BE2C (cell line): ENCODE measurements at regions not wholly inside any gene's neighbourhood (a gene's known extent, or its start where the extent isn't known, plus 50 kb on each side); places are given as distances from the start of the nearest gene placed in this dataset.

Experiments
- DNase-seq: peaks from one replicate; pipeline ENCODE4 v3.0.0-alpha.2; 2020
- H3K27me3 ChIP-seq: fragments of 250-450 bp; sonication (Bioruptor Pico); 2 replicates; pipeline ENCODE4 v1.5.1; 2020; ENCODE audit warnings: mild to moderate bottlenecking
- H3K36me3 ChIP-seq: fragments of 250-450 bp; sonication (Bioruptor Pico); 2 replicates; pipeline ENCODE4 v1.5.1; 2020; ENCODE audit warnings: mild to moderate bottlenecking
- H3K4me1 ChIP-seq: fragments of 250-450 bp; sonication (Bioruptor Pico); 2 replicates; pipeline ENCODE4 v1.5.1; 2020
- H3K4me3 ChIP-seq: 2 replicates; pipeline ENCODE4 v1.5.1; 2011; ENCODE audit warnings: low read depth, low read length
- H3K9me3 ChIP-seq: fragments of 250-450 bp; sonication (Bioruptor Pico); 2 replicates; pipeline ENCODE4 v1.5.1; 2020
- TF ChIP-seq, protein P1 (sequence below): IDR thresholded peaks from 2 replicates; pipeline ENCODE4 v1.5.1; 2012; ENCODE audit warnings: mild to moderate bottlenecking, low read depth, low read length

DNA sequence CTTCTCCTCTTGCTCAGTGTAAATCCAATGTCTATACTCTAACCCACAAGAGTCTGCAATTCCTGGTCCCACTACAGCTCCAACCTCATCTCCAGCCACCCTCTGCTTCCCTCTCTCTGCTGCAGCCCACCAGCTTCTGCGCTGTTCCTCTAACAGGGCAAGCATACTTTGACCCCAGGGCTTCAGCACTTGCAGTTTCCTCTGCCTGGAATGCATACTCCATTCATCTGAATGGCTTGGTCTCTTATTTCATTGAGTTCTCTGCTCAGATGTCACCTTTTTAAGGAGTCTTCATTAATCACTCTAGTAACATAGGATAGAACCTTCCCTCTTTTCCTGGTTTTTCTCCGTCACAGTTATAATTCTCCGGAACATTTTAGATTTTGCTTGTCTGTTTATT, 141.6 kb downstream of the BUD13 start:
- no peak overlapping the region for H3K4me3 ChIP-seq
- DNase-seq = no peak
- H3K36me3 ChIP-seq = no peaks in the 10 kb centered on the region
- H3K4me1 ChIP-seq = no peaks in the 10 kb centered on the region
- TF ChIP-seq, protein P1, sequence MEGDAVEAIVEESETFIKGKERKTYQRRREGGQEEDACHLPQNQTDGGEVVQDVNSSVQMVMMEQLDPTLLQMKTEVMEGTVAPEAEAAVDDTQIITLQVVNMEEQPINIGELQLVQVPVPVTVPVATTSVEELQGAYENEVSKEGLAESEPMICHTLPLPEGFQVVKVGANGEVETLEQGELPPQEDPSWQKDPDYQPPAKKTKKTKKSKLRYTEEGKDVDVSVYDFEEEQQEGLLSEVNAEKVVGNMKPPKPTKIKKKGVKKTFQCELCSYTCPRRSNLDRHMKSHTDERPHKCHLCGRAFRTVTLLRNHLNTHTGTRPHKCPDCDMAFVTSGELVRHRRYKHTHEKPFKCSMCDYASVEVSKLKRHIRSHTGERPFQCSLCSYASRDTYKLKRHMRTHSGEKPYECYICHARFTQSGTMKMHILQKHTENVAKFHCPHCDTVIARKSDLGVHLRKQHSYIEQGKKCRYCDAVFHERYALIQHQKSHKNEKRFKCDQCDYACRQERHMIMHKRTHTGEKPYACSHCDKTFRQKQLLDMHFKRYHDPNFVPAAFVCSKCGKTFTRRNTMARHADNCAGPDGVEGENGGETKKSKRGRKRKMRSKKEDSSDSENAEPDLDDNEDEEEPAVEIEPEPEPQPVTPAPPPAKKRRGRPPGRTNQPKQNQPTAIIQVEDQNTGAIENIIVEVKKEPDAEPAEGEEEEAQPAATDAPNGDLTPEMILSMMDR = no peak
- no peaks in the 10 kb centered on the region for H3K9me3 ChIP-seq
- H3K27me3 ChIP-seq = no peaks in the 10 kb centered on the region

DNA sequence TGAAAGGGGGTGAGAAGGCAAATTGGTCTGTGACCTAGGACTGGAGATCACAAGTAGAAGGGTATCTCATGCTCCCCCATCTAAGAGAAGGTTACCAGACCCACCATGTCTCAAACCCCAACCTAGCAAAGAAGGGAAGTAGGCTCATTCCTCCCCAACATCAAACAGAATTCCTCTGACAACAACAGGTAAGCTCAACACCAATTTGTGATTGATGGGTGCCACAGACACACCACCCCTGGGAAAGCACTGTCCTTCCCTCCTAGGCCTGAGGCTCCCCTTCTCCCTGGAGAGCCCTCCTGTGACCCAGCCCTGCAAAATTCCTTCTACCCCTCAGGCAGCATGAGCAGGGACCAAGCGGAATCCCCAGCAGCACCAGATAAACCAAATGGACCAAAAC, 154.3 kb downstream of the BUD13 start:
- H3K36me3 ChIP-seq = no peaks in the 10 kb centered on the region
- no peak overlapping the region for H3K4me3 ChIP-seq
- no peaks in the 10 kb centered on the region for H3K4me1 ChIP-seq
- TF ChIP-seq, protein P1 = no peak
- no peaks in the 10 kb centered on the region for H3K9me3 ChIP-seq
- DNase-seq = no peak
- H3K27me3 ChIP-seq = no peaks in the 10 kb centered on the region

DNA sequence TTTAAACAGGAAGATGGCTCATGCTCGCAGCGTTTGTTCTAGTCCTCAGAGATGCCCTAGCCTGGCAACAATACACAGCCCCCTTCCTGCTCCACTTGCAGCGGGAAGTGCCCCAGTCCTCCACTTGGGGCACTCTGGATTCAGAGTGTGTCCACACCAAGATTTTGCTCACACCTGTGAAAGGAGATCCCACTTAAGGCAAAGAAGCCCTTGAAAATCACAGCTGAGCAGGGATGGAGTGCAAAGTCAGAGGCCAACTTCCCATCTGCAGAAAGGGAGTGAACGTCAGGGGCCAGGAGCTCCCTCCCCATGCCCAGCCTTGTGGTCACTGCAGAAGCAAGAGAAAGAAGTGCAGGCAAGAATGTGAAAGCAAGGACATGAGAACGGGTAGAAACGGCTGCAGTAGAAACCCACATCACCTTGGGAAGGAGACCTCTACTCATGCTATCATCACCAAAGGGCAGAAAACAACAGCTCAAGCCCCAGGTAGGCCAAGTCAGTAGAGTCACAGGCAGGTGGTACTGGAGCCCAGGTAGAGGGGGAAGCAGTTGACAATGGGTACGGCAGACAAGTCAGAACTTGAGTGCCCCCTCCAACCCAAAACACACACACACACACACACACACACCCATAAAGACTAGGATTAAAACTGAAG, 157.4 kb downstream of the BUD13 start:
- TF ChIP-seq, protein P1 = no peak
- DNase-seq = no peak
- no peaks in the 10 kb centered on the region for H3K4me1 ChIP-seq
- H3K36me3 ChIP-seq = no peaks in the 10 kb centered on the region
- H3K9me3 ChIP-seq = no peaks in the 10 kb centered on the region
- no peaks in the 10 kb centered on the region for H3K27me3 ChIP-seq
- H3K4me3 ChIP-seq = no peak overlapping the region

DNA sequence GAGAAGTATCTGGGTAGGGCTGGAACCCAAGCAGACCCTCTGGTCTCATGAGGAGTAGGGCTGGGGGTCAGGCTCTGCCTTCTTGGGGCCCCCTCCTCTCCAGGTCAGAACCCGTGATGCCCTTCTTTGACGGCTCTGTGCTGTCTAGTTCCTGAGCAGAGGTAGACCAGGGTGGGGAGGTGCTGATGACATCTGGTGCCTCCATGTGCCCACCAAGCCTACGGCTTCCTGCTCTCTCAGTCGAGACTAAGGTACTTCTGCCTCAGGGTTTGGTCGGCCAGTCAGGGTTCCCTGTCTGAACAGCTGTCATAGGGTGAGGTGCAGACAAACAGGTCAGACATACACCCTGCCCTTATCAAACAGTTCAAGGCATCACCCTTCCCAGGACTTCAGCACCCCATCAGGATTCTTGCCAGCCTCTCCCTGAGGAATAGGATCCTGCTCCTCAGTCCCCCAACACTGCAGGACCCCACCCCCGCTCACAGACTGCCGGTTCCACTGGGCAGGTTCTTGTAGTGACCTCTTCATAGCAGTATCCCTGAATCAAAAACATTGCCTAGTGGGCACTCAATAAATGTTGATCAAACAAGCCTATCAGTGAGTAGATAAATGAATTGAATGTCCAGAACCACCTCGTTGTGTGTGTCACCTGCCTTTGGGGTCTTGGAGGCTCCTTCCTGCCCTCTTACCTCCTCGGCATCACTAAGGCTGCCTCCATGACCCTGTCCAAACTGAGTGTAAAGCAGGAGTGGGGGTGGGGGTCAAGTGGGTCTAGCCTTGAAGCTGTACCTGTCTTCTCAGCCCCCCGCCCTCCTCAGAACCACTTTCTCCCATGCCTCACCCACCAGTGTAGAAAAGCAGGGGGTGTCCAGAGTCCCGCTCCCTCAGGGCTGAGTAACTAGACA, 158.2 kb downstream of the BUD13 start:
- Histone ChIP-seq H3K27me3 (no peaks in the 10 kb centered on the region), H3K9me3 (no peaks in the 10 kb centered on the region), H3K36me3 (no peaks in the 10 kb centered on the region), H3K4me1 (no peaks in the 10 kb centered on the region), H3K4me3 (no peak overlapping the region)
- TF ChIP-seq, protein P1 = no peak
- DNase-seq = no peak

DNA sequence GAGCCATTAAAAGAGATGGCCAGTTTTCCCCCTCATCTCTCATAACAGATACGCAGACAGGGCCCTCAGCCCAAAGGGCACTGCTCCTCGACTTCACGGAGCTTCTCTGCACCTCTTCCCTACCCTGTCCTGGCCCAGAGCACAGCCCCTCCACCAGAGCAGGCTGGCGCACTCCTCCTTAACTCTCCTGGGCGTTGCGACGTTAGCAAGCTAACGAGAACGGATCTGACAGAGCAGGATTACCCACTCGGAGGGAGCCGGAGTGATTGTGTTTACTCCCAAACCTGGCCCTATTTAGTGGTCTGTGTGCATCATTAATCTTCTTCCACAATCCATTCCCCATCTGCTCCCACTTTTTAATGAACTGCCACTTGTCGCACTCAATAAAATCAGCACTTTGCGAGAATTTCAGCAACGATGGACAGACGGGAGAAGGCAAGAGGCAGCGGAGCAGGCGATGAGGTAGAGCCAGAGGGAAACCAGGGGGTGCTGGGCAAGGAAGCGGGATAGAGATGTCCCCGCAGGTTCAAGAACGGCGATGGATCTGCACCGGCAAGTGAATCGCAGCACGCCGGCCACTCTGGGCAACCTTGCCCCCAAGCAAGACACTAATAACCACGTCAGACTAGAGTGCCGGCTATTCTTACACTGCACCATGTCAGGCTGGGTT, 159.4 kb downstream of the BUD13 start:
- Histone ChIP-seq H3K36me3 (no peaks in the 10 kb centered on the region), H3K4me3 (no peak overlapping the region), H3K9me3 (no peaks in the 10 kb centered on the region), H3K4me1 (no peaks in the 10 kb centered on the region), H3K27me3 (no peaks in the 10 kb centered on the region)
- TF ChIP-seq, protein P1 = no peak
- DNase-seq = no peak
